NCI-H446 treated with DMSO at 0.1 percent for 48 hours (cell line): ENCODE measurements at regions not wholly inside any gene's neighbourhood (a gene's known extent, or its start where the extent isn't known, plus 50 kb on each side); places are given as distances from the start of the nearest gene placed in this dataset.
A peak's percentile ranks its signal among the peaks of the same experiment; 100 is the strongest.

ENCODE experiments used
- DNase-seq: peaks from one replicate; lab custom pipeline; 2025; lab: John Stamatoyannopoulos, UW

DNA sequence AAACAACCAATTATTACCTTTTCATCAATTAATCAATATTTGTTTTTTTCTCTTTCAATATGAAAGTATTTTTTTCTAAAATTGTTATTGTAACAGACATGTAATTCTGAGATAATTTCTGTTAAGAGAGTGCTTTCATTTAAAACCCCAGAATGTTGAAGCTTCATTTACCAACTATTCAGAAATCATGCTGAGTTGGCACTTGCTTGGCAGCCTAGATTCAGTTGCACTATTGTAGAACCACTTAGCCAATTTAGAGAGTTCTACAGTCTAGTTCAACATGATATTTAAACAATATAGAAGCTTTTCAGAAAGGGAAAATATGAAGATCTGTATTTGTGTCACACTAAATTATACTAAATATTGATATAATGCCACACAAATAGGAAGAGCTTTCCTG is 56.1 kb upstream of the NKAIN2 start:
- peak; percentile 33 for DNase-seq

DNA sequence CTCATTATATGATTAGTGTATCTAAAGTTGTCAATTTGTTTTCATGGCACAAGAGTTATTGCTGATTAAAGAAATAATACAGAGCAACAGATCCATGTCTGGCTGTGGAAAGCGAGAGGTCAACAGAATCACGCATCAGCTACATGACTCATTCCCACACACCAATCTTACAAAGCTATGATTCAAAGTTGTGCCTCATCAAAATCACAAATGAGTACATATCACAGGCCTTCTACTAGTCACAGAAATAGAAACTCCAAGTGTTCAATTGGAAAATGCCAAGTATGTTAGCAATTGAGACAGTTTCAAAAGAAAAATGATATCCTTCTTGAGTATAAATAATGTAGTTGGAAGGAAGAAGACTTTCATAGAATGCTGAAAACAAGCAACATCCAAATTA is 57.8 kb upstream of the NKAIN2 start:
- DNase-seq: no peak

DNA sequence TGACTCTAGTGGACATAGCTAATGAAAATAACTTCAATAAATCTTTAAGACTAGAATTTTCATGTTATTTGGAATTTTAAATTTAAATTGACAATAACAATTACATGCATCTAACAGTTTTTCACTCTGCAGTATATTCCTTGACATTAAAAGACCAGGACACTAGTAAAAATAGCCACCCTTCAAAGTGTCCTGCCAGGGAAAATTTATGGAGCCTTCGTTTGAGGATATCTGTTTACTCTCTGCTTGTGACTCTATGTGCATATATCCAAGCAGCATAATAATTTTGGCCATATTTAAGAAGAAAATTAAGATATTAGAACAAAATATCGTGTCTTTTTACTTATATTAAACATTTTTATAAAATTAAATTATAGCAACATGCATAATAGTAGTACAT is 58.8 kb upstream of the NKAIN2 start:
- DNase-seq: no peak

DNA sequence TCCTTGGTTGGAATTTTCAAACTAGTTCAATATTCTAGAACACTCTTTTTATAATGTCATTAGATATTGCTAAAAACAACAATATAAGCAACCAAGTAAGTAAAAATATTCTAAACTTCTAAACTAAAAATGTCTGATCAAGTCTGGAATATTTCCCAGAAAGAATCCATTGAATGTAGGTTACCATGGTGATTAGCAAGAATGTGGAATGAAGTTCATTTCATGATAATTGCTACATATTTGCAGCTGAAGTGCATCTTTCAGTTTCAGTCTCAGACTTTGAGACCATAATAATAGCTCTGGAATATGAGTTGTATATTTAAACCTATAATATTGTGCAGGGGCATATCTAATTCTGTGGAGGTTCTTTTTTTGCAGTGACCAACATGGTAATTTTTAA is 61.0 kb upstream of the NKAIN2 start:
- peak; percentile 34 for DNase-seq

DNA sequence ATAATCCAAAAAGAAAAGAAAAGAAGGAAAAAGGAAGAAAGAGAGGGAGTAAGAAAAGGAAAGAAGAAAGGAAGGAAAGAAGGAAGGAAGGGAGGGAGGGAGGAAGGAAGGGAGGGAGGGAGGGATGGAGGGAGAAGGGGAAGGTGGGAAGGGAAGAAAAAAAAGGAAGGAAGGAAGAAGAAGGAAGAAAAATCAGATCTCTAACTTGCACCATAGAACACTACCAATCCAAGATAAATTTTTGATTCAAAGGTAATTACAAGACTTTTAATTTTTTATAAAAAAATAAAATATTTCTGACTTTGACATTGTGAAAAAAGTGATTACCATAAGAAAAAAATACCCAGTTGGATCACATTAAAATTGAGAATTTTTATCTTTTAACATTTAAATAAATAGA is 70.5 kb upstream of the NKAIN2 start:
- DNase-seq: no peak

DNA sequence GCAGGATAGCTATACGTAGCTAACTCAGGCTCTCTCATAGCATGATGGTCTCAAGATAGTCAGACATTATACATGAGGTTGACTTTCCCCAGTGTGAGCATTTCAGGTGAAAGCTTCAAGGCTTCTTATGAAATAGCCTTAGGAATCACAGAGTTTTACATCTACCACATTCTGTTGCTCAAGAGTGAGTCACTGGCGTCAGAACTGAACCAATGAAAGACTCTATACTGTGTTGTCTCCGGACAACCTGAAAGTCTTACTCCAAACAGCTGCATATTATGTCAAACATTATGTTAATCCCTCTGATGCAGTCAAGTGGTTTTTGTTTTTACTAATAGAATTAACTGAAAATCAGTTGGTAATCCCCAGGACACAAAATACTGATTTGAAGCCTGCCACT is 79.8 kb upstream of the TRDN start:
- DNase-seq: no peak

DNA sequence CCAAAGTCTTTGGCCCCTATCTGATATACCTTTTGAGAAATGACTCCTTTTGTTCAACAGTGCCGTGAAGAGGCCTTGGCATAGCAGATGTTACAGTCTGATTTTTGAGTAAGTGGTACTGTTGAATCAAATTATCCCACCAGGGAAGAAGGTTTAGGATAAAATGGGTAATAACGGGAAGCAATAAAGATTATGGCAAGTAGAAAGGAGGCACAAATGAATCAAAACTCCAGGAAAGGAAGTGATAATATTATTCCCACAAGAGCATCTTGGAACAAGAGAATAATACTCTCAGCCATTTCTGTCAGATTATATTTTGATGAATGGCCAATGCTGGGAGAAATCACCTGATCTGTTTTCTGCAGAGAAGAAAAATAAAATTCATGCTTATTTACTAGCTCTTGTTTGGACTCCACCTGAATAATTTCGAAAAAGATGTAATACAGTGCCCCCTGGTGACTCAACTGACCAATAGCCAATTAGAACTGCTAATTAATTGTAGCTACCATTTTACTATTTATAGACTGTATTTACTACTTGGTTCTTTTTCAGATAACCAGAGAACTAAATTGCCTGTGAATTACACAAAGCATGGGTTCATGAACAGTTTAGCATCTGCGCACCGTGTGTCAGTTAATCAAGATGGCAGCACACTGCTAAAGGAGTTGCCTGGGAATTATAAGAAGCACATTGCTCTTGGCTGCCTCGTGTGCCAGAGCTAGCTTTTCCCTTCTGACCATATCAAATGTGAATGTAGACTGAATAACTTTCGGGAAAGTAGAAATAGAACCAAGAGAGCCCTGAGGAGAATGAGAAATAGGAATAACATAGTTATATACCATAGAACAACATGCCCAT is 78.5 kb upstream of the TRDN start:
- DNase-seq: peak; percentile 52

DNA sequence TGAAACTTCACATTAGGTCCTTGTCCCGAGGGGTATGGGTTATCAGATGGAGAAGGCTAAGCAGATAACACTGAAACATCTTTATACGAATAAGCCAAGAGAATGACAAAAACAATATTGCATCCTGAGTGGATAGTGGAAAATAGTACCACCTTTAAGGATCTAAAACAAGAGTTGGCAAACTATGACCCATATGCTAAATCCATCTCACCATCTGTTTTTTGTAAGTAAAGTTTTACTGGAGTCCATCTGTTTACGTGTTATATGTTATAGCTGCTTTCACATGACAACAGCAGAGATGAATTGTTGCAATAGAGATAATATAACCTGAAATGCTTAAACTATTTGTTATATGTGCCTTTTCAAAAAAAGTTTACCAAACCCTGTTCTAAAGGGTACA is 76.1 kb upstream of the TRDN start:
- DNase-seq: peak; percentile 1

DNA sequence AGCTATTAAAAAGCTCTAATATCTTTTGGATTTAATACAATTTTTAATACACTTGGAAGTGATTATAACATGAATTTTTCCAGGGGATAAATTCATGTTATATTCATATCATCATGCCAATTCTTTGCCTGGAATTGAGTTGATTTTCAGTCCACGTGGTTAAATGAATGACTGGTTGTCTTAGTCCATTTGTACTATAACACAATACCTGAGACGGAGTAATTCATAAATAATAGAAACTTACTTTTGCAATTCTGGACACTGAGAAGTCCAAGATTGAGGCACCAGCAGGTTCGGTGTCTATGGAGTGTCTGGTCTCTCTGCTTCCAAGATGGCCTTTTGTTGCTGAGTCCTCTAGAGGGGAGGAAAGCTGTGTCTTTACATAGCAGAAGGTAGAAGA is 66.2 kb upstream of the TRDN start:
- no peak for DNase-seq

DNA sequence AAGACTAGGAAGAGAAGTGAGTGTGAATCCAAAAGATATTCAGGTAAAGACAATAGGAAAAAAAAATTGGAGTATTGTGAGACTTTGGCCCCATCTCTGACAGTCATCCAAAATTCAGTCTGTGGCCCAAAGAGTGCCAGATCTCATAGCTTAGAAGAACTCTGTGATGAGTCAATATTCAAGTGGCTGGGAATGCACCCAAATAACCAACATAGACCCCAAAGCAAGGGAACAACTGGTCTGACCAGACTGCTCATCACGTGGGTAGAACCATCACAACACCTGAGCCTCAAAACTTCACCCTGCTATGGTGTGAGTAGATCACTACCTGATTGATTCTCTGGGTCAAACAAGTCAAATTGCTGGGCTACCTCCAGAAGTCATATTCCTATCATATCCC is 51.1 kb upstream of the TRDN start:
- no peak for DNase-seq
